CD4-positive, alpha-beta T cell treated with Interleukin-4 for 4 hours (primary cell): ENCODE measurements at regions not wholly inside any gene's neighbourhood (a gene's known extent, or its start where the extent isn't known, plus 50 kb on each side); places are given as distances from the start of the nearest gene placed in this dataset.

Experiments
- DNase-seq: peaks from one replicate; pipeline ENCODE4 v3.0.0-alpha.2; 2020

DNA sequence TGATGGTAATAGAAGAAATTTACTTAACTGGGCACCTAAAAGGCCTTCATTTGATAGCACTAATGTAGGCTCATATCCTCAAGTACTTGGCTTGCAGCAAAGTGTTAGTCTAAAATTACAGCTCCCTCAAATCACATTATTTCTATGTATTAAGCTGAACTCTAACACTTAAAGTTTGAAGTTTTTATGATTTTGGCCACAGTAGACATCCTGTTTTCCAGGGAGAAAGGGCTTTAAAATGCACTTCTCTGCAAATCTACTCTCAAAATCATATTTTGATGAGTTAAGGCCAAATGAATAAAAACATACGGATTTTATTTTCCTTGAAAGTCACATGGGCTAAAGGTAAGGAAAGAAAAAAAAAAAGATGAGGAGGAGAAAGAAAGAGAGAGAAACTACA, 575.5 kb downstream of the PLPP3 start:
- DNase-seq: no peak

DNA sequence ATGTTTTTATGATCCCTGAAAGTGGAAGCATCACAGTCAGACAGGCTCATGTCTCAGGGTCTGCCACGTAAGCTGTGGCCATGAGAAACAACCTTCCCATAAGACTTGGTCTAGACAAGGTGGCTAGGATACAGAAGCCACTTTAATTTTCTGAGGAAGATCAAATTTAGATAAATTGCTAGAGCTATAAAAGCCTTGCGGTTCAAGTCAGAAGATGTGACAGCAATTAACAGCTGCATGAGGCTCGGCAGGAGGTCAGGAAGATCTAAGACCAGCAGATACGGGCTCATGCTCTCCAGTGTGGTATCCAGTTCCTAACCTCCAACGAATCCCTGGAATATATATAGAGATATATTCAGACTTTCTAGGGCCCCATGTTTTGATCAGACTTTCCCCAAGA, 577.1 kb downstream of the PLPP3 start:
- no peak for DNase-seq

DNA sequence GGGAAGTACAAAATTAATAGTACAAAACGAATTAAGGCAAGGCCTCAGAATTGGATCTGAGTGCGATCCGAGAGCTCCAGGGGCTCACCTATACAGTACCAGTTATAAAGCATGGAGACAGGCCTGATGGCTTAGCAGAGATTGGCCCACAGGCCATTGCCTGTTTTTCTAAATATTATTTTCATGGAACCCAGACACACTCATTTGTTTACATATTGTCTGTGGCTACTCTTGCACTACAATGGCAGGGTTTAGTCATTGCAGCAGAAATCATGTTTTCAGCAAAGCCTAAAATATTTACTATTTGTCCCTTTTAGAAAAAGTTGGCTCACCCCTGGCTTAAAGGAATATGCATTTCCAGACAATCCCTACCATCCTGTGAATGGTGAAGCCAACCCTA, 578.9 kb downstream of the PLPP3 start:
- DNase-seq: no peak

DNA sequence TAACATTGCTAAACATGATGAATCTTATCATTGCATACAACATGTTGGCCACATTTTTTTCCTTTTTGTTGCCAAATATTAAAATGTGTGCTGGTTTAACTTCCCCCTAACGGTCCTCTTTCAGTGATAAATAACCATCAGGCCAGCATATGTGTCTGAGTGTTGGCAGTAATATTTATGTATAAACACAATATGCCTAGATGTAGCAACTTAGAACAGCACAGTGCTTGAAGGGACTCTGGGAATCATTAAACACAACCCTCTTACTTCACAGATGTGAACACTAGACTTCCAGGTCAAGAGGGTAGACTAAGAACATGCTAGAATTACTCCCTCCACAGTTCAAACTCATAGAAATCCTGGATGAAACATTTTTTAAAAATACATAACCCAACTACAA, 581.8 kb downstream of the PLPP3 start:
- no peak for DNase-seq

DNA sequence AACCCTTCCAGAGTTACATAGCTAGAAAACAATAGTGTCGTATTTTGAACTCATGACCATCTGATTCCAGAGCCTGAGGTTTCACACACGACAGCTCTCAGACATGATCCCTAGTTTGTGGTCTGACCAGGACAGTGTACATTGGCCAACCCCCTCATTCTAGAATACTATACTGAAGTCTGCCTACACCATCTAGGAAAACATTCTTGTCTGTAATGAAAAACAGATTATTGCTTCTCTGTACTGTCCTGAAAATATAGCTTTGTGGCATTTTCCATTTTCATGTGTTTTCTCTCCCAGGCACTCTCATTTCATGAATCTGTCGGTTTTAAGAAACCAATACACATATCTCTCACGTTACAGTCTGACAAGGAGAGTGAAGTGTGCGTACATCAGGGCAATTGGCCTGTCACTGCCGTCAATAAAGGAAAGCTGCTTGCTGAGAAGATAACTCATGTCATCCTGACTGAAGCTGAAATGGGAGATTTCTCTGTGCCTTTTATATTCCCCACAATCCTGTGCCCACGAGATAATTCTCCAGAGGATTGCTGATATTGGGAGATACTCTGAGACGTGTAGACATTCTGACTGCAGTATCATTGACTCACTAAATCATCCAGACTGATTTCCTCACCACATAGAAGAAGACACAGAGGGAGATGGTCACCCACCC, 585.6 kb downstream of the PLPP3 start:
- no peak for DNase-seq

DNA sequence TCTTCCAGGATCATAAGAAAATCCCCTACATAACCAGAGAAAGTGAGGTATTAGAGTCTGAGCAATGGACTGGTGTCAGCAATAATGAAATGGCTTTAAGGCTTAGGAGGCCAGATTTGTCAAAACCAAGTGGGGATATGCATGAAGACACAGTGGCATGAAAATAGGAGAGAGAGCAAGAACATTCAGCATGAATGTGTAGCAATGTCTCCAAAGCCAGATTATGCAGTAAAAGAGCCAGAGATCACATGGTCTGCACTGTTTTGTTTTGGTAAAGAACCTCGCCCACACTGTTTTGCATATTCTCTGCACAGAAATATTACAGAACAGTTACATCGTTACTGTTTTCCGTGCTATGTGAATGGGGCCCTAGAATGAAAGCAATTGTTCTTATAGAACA, 589.4 kb downstream of the PLPP3 start:
- no peak for DNase-seq

DNA sequence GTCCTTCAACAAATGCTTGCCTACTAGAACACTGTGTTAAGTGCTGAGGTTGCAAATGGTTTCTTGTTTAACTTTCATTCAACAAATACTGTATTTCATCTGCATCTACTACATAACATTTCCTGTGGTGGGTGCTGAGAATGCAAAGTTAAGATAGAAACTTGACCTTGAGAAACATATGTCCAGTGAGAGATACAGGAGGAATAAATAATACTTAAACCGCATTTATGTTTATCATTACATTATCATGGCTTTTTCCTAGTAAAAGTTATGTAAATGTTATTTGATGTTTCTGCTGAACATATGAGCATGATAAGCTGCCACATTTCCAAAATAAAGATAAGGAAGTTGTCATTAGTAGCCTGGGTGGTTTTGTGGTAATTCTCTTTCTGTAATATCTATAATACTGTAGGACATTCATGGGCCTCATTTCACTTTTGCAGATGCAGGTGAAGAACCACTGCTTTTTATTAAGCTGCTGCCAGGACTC, 590.4 kb downstream of the PLPP3 start:
- no peak for DNase-seq

DNA sequence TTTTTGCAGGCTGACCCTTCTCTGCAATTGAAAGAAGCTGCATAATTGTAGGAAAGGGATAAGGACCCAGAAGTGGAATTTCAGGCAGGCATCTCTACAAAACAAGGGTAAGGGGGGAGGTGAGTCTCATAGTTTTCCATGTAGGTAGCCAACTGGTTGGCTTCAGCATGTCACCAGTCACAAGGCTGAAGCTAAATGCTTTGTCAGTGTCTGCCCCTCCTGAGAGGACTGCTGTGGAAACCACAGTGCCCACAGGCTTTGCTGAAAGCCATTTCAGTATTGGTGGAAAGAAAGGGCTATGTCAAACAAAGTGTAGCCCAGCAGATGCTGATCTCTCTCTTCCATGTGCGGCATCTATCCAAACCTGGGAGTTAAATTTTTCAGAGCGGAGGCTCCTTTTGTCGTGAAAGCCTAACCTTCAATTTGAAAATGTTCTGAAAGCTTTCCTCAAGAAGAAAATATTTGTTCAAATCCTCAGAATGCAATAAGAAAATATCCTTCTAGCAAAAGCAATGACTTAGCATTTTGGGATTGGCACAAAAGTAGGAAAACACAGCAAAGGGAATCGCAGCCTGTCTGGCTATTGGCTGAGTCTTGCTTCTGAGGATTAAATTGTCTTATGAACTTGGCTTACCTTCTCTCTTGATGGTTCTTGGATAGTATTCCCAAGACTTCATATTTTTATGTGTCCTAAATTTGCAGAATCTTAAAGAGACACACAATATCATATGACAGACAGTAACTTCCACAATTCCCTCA, 591.7 kb downstream of the PLPP3 start:
- no peak for DNase-seq

DNA sequence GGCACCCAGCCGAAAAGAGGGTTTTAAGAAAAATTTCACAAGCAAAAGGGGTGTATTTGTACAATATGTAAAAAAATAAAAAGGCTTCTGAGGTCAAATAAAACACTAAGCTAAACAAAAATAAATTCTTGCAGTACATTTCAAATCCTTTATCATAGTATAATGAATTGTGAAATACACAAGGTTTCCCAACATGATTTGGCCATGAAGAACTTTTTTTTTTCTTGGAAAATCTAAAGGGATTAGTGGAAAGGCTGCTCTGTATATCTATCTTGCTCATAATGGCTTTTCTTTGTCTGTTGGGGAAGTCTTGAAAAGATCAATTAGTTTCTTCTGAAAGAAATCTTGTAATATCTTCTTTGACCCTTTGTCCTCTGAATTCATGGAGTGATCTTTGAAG, 593.4 kb downstream of the PLPP3 start:
- DNase-seq: no peak

DNA sequence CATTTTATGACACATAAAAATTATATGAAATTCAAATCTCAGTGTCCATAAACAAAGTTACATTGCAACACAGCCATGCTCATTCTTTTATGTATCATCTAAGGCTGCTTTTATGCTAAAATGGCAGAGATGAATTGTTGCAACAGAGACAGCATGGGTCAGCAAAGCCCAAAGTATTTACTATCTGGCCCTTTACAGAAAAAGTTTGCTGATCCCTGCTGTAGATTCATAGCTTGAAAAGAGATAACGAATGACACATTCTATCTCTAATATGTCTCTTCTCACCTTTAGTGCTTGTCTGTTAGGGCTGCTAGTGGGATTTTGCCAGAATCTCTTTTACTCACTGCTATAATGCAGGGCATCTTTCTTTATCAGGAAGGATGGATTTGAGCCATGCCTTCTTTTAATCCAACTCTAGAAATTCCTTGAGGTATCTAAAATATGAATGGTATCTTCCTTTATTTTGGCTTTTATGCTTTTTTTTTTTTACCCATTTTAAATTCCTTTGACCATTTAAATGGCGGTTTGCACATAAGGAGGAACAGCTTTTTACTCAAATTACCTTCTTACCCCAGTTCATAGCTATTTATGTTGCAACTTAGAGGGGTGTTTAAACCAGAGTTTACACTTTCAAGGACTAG, 598.2 kb downstream of the PLPP3 start:
- no peak for DNase-seq

DNA sequence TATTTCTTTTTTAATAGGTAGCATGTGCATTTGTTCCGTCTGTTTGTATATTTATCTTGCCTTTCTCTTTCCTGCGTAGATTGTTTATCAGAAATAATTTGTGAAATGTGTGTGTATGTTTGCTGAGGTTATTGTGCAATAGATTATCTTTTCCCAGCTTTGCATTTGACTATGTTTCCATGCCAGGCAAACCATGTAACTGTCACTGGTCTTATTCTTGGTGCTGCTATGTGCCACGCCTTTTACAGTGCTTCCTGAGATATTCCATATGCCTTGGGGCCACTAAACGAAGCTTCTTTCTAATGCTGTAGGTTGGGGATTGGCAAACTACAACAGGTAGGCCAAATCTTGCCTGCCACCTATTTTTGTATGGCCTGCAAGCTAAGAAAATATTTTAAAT, 598.8 kb downstream of the PLPP3 start:
- DNase-seq: no peak

DNA sequence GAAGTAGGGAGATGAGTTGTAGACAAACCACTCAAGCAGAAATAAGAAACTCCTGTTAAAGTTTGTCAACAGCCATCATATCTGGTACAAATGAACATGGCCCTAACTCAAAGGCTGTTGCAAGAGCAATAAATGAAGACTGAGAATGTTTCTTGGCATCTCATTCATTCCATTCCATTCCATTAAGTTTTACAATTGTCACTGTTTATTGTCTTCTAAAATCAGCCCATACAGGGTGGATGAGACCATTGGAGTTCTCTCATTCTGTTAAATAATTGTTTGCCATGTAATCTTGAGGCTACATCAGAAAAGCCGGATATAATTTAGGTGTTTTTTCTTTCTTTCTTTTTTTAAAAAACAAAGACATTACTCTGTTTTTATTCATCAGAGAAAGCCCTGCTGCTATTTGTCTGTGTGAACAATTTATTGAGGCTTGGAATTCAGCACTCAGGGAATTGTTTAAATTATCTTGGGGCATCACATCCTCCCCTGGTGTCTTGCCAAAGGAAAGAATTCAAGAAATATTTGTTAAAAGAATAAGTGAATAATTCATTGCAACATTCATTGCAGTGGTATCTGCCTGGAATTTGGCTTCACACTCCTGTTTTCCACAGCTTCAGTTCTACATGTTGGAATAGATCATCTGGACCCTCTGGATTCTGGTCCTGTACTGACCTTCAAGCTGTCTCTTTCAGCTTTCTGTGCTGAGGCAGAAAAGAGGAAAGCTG, 604.5 kb downstream of the PLPP3 start:
- no peak for DNase-seq

DNA sequence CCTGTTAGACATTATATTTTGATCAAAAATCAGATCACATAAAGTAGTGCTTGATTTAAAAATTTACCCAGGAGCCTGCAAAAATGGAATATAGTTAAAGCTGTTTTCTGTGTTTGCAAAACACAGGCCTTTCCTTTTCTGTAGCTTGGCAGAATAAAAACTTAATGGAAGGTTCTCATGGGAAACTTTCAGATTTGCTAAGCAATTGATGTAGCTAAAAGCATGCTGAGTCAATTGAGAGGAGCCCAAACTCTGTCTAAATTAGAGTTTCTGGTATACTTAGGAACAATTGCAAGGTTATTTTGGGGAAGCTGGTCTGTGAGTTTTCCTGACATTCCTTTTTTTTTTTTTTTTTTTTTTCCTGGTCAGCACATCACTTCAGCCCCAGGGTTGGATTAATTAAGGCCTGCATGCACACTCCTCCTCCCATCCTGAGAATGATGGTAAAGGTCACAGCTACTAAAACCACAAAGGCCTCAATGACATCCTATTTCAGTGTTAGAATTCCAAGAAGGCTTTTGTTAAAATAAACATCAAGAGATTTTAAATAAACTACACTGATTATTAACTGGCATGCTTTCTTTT, 608.7 kb downstream of the PLPP3 start:
- no peak for DNase-seq

DNA sequence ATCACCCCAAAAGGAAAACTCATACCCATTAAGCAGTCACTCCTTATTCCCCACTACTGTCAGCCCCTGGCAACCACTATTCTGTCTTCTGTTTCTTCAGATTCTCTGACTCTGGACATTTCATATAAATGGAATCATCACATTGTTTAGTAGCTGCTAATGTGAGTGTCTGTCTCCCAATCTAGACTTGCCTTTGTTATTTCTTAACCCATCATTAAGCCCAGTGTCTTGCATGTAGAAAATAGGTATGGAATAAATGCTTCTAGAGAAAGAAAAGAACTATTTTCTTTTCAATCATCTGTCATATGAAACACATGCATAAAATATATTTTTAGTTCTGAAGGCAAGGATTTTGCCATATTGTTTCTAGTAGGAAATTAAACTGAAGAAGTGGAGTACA, 610.0 kb downstream of the PLPP3 start:
- DNase-seq: no peak

DNA sequence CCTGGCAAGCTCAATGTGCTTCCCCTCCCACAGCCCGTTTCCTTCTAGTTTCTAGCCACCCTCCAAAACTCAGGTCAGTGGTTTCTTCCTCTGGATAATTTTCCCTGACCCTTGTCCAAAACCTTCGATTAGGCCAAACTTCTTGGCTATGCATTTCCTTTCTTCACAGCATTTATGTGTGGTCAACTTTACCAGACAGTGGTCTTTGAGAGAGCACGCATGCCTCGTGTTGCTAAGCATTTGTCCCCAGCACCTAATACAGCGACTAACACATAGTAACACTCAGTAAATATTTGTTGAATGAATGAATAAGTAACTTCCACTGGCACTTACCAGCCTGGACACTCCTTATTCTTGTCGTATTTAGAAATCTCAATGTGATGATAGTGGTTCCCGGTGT, 610.7 kb downstream of the PLPP3 start:
- no peak for DNase-seq

DNA sequence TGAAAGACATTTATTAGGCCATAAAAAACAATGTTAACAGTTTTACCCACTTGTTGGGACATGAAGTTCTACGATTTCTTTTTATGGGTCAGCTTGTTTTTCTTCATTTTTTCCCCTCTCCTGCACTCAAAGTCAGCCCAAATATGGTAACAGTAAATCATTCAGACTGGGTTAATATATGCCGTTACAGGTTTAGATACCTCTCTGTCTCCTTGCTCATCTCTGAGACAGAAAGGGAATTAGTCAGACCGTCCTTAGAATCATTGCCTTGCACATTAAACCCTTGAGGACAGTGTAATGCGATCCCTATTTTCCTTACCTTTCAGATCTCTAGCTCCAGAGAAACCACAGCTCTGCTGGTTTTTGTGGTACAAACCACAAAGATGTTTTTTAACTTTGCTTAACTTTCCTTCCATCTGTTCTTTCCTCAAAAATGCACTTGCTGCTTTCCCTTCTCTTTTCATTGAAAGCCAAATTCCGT, 613.3 kb downstream of the PLPP3 start:
- DNase-seq: no peak

DNA sequence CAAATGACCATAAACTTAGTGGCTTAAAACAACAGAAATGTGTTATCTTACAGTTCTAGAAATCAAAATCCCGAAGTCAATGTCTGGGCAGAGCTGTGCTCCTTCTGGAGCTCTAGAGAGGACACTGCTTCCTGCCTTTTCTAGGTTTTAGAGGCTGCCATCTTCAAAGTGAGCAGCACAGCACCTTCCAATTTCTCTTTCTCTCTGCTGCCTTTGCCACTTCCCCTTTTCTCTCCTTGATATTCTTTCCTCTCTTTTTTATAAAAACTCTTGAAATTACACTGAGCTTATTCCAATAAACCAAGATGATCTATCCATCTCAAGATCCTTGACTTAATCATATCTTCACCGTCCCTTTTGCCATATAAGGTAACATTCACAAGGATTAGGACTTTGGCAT, 616.9 kb downstream of the PLPP3 start:
- no peak for DNase-seq

DNA sequence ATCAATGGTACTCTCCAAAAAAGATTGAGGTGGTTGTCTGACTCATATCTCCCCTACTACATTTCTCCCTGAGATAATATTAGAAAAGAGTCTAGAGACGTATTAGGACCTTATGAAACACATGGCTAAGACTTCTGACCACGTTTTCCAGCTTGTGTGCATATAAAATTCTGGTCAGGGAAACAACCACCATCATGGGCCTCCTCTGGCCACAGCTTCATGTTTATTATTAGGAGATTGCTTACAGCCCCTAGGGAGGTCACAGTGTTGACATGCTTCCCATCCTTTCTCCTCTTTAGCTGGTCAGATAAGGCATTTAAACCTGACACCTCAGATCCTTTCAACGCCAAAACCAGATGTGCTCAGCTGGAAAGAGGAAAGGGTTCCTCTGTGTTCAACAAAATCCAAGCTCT, 620.2 kb downstream of the PLPP3 start:
- DNase-seq: no peak

DNA sequence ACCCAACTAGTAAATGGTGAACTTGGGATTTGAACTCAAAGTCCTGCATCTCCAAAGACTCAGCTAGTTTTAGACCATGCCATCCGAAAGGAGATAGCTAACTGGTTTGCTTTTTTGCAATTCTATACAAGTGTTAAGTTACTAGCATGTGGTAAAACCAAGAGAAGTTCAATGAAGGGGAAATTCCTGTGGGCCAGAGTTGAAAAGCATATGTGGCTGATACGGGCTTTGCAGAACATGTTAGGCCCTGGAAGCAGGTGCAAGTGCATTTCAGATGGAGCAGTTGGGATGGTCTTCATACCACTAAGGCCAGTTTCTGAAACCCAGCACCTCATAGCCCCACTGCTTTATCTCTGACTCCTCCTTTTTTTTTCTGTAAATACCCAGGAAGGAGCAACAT, 620.9 kb downstream of the PLPP3 start:
- DNase-seq: no peak

DNA sequence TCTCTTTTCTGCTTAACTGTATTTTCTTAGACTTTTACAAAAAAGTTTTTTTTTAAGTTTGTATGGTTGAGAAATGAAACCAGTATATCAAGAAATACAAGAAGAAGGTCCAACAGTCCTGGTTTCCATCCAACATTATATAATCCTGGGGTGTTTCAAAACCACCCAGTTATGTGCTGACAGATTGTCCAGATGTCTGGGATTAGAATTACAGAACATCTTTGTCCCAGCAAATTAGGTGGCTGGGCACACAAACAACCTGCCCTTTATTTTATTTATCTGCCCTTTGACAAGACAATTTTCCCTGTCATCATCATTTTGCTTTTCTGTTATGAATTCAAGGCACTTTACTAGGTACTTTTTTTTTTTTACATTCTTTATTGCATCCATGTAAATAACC, 622.1 kb downstream of the PLPP3 start:
- DNase-seq: no peak

DNA sequence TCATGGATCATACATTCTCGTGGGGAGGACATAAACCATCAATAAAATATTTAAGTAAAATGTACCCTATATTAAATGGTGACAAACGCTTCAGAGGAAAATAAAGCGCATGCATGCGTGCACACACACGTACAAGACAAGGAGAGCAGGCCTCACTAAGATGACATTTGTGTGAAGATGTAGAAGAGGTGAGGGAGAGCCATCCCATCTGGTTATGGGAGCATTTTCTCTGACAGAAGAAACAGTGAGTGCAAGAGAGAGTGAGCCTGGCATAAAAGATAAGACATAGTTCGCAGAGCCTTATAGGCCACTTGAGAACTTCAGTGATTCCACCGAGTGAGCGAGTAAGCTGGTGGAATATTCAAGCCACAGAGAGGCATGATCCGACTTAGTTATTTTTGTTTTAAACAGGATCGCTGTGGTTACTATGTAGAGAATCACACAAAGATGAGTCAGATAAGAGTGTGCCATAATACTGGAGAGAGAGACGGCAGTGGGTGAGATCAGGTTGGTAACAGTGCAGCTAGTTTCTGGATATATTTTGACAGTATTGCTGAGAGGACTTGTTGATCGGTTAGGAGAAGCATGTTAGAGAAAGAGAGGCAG, 624.2 kb downstream of the PLPP3 start:
- no peak for DNase-seq

DNA sequence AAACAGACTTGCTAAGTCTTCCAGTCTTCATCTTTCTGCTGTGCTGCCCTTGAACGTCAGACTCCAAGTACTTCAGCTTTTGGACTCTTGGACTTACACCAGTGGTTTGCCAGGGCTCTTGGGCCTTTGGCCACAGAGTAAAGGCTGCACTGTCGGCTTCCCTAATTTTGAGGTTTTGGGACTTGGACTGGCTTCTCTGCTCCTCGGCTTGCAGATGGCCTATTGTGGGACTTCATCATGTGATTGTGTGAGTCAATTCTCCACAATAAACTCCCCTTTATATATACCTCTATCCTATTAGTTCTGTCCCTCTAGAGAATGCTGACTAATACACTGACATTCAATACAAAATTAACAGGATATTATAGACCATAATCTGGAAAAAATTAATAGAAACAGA, 628.1 kb downstream of the PLPP3 start:
- DNase-seq: no peak

DNA sequence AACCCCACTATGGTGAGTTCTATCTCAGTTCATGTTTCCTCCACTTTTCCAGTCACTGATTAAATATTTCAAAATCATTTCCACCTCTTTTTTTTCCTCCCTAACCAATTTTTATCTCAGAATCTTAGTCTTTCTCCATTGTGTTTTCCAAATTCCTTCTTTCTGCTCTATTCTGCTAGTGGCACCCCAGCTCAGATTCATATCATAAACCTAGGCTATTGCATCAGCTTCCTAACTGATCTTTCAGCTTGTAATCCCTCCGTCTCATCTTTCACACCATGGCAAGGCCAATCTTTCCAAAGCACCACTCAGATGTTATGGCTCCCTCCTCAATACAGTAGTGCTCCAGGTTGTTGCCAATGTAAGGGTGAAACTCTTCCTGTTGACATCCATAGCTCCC, 631.9 kb downstream of the PLPP3 start:
- no peak for DNase-seq
